ENCODE measurements at regions not wholly inside any gene's neighbourhood (a gene's known extent, or its start where the extent isn't known, plus 50 kb on each side); places are given as distances from the start of the nearest gene placed in this dataset.

GRCh38 chr20:11588875-11589274, 328.8 kb upstream of the BTBD3 start:
- no TSS peak for BruUV-seq (replicated peaks)
- 13% methylated on average over 4 of the region's 4 CpGs for WGBS (ENCODE audit: insufficient coverage, insufficient replicate concordance, low lambda C conversion rate, missing lambda C conversion rate)
- no peaks in the 10 kb centered on the region for H3K79me2 ChIP-seq (ENCODE audit: control insufficient read depth, insufficient read depth, low read length)
- TF ChIP-seq, protein P1, sequence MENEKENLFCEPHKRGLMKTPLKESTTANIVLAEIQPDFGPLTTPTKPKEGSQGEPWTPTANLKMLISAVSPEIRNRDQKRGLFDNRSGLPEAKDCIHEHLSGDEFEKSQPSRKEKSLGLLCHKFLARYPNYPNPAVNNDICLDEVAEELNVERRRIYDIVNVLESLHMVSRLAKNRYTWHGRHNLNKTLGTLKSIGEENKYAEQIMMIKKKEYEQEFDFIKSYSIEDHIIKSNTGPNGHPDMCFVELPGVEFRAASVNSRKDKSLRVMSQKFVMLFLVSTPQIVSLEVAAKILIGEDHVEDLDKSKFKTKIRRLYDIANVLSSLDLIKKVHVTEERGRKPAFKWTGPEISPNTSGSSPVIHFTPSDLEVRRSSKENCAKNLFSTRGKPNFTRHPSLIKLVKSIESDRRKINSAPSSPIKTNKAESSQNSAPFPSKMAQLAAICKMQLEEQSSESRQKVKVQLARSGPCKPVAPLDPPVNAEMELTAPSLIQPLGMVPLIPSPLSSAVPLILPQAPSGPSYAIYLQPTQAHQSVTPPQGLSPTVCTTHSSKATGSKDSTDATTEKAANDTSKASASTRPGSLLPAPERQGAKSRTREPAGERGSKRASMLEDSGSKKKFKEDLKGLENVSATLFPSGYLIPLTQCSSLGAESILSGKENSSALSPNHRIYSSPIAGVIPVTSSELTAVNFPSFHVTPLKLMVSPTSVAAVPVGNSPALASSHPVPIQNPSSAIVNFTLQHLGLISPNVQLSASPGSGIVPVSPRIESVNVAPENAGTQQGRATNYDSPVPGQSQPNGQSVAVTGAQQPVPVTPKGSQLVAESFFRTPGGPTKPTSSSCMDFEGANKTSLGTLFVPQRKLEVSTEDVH (IDR thresholded peaks at IDR 0.05; ENCODE audit: low read depth, partially characterized antibody): no peak
- TF ChIP-seq CBX3 (IDR thresholded peaks at IDR 0.05; ENCODE audit: borderline replicate concordance, low read depth) (no peak), WRNIP1 (IDR thresholded peaks at IDR 0.05; ENCODE audit: borderline replicate concordance, low read depth, low read length) (no peak), SRF (IDR thresholded peaks at IDR 0.05; ENCODE audit: low read depth in 2 of 2, low read length in 2 of 2) (no peak), ZNF384 (IDR thresholded peaks at IDR 0.05; ENCODE audit: borderline replicate concordance, low read depth, low read length) (no peak), ASH2L (IDR thresholded peaks at IDR 0.05; ENCODE audit: borderline replicate concordance, low read depth) (no peak), RAD51 (IDR thresholded peaks at IDR 0.05) (no peak), ZBTB40 (IDR thresholded peaks at IDR 0.05; ENCODE audit: borderline replicate concordance) (no peak), CBFB (IDR thresholded peaks at IDR 0.05; ENCODE audit: low read depth) (no peak), ZNF24 (IDR thresholded peaks at IDR 0.05) (no peak), IRF3 (IDR thresholded peaks at IDR 0.05) (no peak), TCF3 (IDR thresholded peaks at IDR 0.05; ENCODE audit: borderline replicate concordance, insufficient read depth, low read depth, low read length) (no peak), RAD21 (IDR thresholded peaks at IDR 0.05; ENCODE audit: insufficient read depth, low read depth, low read length) (no peak)

More at GRCh38 chr20:11588875-11589274, 328.8 kb upstream of the BTBD3 start:
- RAD21 ChIA-PET (ENCODE audit: unreplicated experiment): no interaction called here
- Histone ChIP-seq H2AFZ (ENCODE audit: control insufficient read depth, low read depth, low read length) (no peak overlapping the region), H3K36me3 (ENCODE audit: control insufficient read depth in 2 of 2, insufficient read depth in 2 of 2, low read length in 1 of 2) (no peaks in the 10 kb centered on the region), H3K27ac (ENCODE audit: control insufficient read depth, insufficient read depth) (no peak overlapping the region), H3K4me3 (no peak overlapping the region), H3K9me3 (replicated peaks; ENCODE audit: control insufficient read depth, insufficient read depth, low read length) (no peaks in the 10 kb centered on the region), H3K4me2 (ENCODE audit: control insufficient read depth, insufficient read depth) (no peak overlapping the region), H3K27me3 (replicated peaks in 1 of 2; ENCODE audit: control insufficient read depth in 2 of 2, insufficient read depth in 2 of 2, low read length in 1 of 2) (no peaks in the 10 kb centered on the region), H4K20me1 (ENCODE audit: control insufficient read depth, insufficient read depth) (no peaks in the 10 kb centered on the region), H3K4me1 (ENCODE audit: control insufficient read depth, insufficient read depth, low read length) (no peaks in the 10 kb centered on the region), H3K9ac (ENCODE audit: control insufficient read depth, insufficient read depth, low read length) (no peak overlapping the region)
- SMC1A ChIA-PET (ENCODE audit: uncharacterized antibody, unreplicated experiment): interaction anchor here (1.5 kb wide), 1 partner anchor 10 kb away, joined by 3 read pairs; no protein-coding TSS in a partner anchor
- CTCF ChIA-PET: no interaction called here
- in situ Hi-C loops (cut with MboI): no loop called here
- intact Hi-C loops (cut with micrococcal nuclease; ENCODE audit: unreplicated experiment): no loop called here
- FAIRE-seq (no peak), DNase-seq (ENCODE audit: low read depth, low spot score) (no peak), ATAC-seq (no peak)
- POLR2A ChIA-PET: no interaction called here

Measured in GM12878 (cell line).